HUES6 (cell line): ENCODE measurements at regions not wholly inside any gene's neighbourhood (a gene's known extent, or its start where the extent isn't known, plus 50 kb on each side); places are given as distances from the start of the nearest gene placed in this dataset.

Experiments used
- H3K27ac ChIP-seq: 2 replicates; pipeline ENCODE4 v1.7.0; 2013; ENCODE audit warnings: low read depth, mild to moderate bottlenecking, low read length, inconsistent platforms
- H3K27me3 ChIP-seq: 2 replicates; pipeline ENCODE4 v1.6.1; 2013; ENCODE audit warnings: low read length; ENCODE audit not compliant: control insufficient read depth, insufficient read depth
- H3K36me3 ChIP-seq: 2 replicates; pipeline ENCODE4 v1.6.1; 2013; ENCODE audit warnings: low read length; ENCODE audit not compliant: control insufficient read depth, insufficient read depth
- H3K4me1 ChIP-seq: 2 replicates; pipeline ENCODE4 v1.6.1; 2013; ENCODE audit warnings: low read length; ENCODE audit not compliant: control insufficient read depth, insufficient read depth
- H3K4me3 ChIP-seq: 2 replicates; pipeline ENCODE4 v1.5.1; 2013; ENCODE audit warnings: low read depth, low read length
- H3K9ac ChIP-seq: one replicate; pipeline ENCODE4 v1.6.1; 2013; ENCODE audit warnings: mild to moderate bottlenecking, low read length
- H3K9me3 ChIP-seq: 2 replicates; pipeline ENCODE4 v1.6.1; 2013; ENCODE audit warnings: low read depth, low read length; ENCODE audit not compliant: control insufficient read depth, insufficient read depth

- Histone ChIP-seq H3K27me3 (no peaks in the 10 kb centered on the region), H3K4me1 (no peaks in the 10 kb centered on the region), H3K36me3 (no peaks in the 10 kb centered on the region), H3K9ac (no peak overlapping the region), H3K9me3 (no peaks in the 10 kb centered on the region), H3K27ac (no peak overlapping the region), H3K4me3 (no peak overlapping the region)
Measured at GRCh38 chr5:40025586-40025985, 600.8 kb upstream of the DAB2 start.

GRCh38 chr5:40022057-40022456, 597.3 kb upstream of the DAB2 start:
- Histone ChIP-seq H3K9ac (no peak overlapping the region), H3K4me1 (no peaks in the 10 kb centered on the region), H3K9me3 (0 out of 2 replicates have a peak, but pooled peaks cover 2% of the 10 kb centered on the region), H3K4me3 (no peak overlapping the region), H3K36me3 (no peaks in the 10 kb centered on the region), H3K27me3 (no peaks in the 10 kb centered on the region), H3K27ac (no peak overlapping the region)

- Histone ChIP-seq H3K27ac (no peak overlapping the region), H3K9ac (no peak overlapping the region), H3K4me1 (no peaks in the 10 kb centered on the region), H3K4me3 (no peak overlapping the region), H3K36me3 (no peaks in the 10 kb centered on the region), H3K27me3 (no peaks in the 10 kb centered on the region), H3K9me3 (peaks cover 2% of the 10 kb centered on the region; the same call in 1 of the 2 replicates)
Measured at GRCh38 chr5:40021007-40021406, 596.2 kb upstream of the DAB2 start.

GRCh38 chr5:40017918-40018317, 593.1 kb upstream of the DAB2 start:
- Histone ChIP-seq H3K9me3 (peaks cover 2% of the 10 kb centered on the region; the same call in 1 of the 2 replicates), H3K36me3 (no peaks in the 10 kb centered on the region), H3K9ac (no peak overlapping the region), H3K4me3 (no peak overlapping the region), H3K4me1 (no peaks in the 10 kb centered on the region), H3K27ac (no peak overlapping the region), H3K27me3 (no peaks in the 10 kb centered on the region)

GRCh38 chr5:40017135-40017534, 592.4 kb upstream of the DAB2 start:
- Histone ChIP-seq H3K4me1 (no peaks in the 10 kb centered on the region), H3K4me3 (no peak overlapping the region), H3K36me3 (no peaks in the 10 kb centered on the region), H3K9me3 (peaks cover 2% of the 10 kb centered on the region; the same call in 1 of the 2 replicates), H3K27me3 (no peaks in the 10 kb centered on the region), H3K9ac (no peak overlapping the region), H3K27ac (no peak overlapping the region)

GRCh38 chr5:40010436-40010835, 585.7 kb upstream of the DAB2 start:
- H3K27ac ChIP-seq = no peak overlapping the region
- H3K9me3 ChIP-seq = peaks cover 3% of the 10 kb centered on the region; the same call in 1 of the 2 replicates
- no peaks in the 10 kb centered on the region for H3K4me1 ChIP-seq
- H3K36me3 ChIP-seq = no peaks in the 10 kb centered on the region
- no peaks in the 10 kb centered on the region for H3K27me3 ChIP-seq
- H3K9ac ChIP-seq = no peak overlapping the region
- no peak overlapping the region for H3K4me3 ChIP-seq

- H3K27me3 ChIP-seq = no peaks in the 10 kb centered on the region
- H3K4me3 ChIP-seq = no peak overlapping the region
- no peak overlapping the region for H3K27ac ChIP-seq
- H3K36me3 ChIP-seq = no peaks in the 10 kb centered on the region
- no peaks in the 10 kb centered on the region for H3K4me1 ChIP-seq
- H3K9me3 ChIP-seq = peaks cover 3% of the 10 kb centered on the region; the same call in 1 of the 2 replicates
- no peak overlapping the region for H3K9ac ChIP-seq
Measured at GRCh38 chr5:40006260-40006659, 581.5 kb upstream of the DAB2 start.

- Histone ChIP-seq H3K9me3 (no peaks in the 10 kb centered on the region), H3K9ac (no peak overlapping the region), H3K27ac (no peak overlapping the region), H3K4me3 (no peak overlapping the region), H3K36me3 (no peaks in the 10 kb centered on the region), H3K27me3 (no peaks in the 10 kb centered on the region), H3K4me1 (no peaks in the 10 kb centered on the region)
Measured at GRCh38 chr5:40001796-40002195, 577.0 kb upstream of the DAB2 start.

GRCh38 chr5:39998518-39998917, 573.7 kb upstream of the DAB2 start:
- no peak overlapping the region for H3K4me3 ChIP-seq
- no peak overlapping the region for H3K9ac ChIP-seq
- H3K9me3 ChIP-seq = no peaks in the 10 kb centered on the region
- H3K27ac ChIP-seq = no peak overlapping the region
- no peaks in the 10 kb centered on the region for H3K36me3 ChIP-seq
- H3K27me3 ChIP-seq = no peaks in the 10 kb centered on the region
- H3K4me1 ChIP-seq = no peaks in the 10 kb centered on the region

GRCh38 chr5:39995990-39996389, 571.2 kb upstream of the DAB2 start:
- H3K36me3 ChIP-seq = no peaks in the 10 kb centered on the region
- H3K9ac ChIP-seq = no peak overlapping the region
- no peak overlapping the region for H3K27ac ChIP-seq
- H3K27me3 ChIP-seq = no peaks in the 10 kb centered on the region
- no peak overlapping the region for H3K4me3 ChIP-seq
- no peaks in the 10 kb centered on the region for H3K9me3 ChIP-seq
- H3K4me1 ChIP-seq = no peaks in the 10 kb centered on the region

GRCh38 chr5:39992617-39993202, 567.9 kb upstream of the DAB2 start:
- Histone ChIP-seq H3K4me3 (no peak overlapping the region), H3K27ac (no peak overlapping the region), H3K36me3 (no peaks in the 10 kb centered on the region), H3K4me1 (no peaks in the 10 kb centered on the region), H3K27me3 (no peaks in the 10 kb centered on the region), H3K9ac (no peak overlapping the region), H3K9me3 (no peaks in the 10 kb centered on the region)

GRCh38 chr5:39986614-39987013, 561.8 kb upstream of the DAB2 start:
- H3K27me3 ChIP-seq = no peaks in the 10 kb centered on the region
- no peak overlapping the region for H3K27ac ChIP-seq
- no peaks in the 10 kb centered on the region for H3K4me1 ChIP-seq
- H3K36me3 ChIP-seq = no peaks in the 10 kb centered on the region
- no peak overlapping the region for H3K4me3 ChIP-seq
- no peaks in the 10 kb centered on the region for H3K9me3 ChIP-seq
- H3K9ac ChIP-seq = no peak overlapping the region
